ENCODE measurements at regions not wholly inside any gene's neighbourhood (a gene's known extent, or its start where the extent isn't known, plus 50 kb on each side); places are given as distances from the start of the nearest gene placed in this dataset.

DNA sequence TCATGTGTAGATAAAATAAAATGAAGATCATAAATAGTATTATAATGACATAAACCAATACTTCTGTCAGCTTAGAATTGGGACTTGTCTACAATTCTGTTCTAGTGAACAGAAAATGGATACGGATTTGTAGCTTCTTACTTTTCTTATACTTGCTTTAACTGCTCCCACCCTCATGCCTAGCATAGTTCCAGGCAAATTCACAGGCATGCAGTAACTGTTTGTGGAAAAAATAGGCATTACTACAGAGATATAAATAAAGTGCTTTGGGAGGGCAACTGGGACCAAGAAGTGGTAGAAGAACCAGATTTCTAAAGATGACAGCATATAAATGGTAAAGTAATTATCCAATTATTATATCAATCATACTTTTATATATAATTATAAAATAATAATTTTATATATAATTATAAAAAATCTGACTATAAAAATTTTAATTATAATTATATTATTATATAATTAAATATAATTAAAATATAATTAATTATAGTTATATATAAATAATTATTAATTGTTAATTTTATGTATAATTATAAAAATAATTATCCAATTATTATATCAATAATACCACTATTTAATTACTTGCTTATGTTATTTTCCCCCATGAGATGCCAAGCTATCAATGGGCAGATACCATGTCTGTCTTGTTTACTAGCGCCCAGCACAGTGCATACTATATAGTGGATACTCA is 144.1 kb downstream of the NOC3L start:
- intact Hi-C loops (cut with DNase I, micrococcal nuclease): no loop called here
- no peaks in the 10 kb centered on the region for H3K36me3 ChIP-seq (ENCODE audit: low read depth)
- no peaks in the 10 kb centered on the region for H3K4me1 ChIP-seq (ENCODE audit: low read depth)
- DNase-seq: no peak
- no peak overlapping the region for H3K4me3 ChIP-seq
- no peak for ATAC-seq
- H3K9me3 ChIP-seq: no peaks in the 10 kb centered on the region
- TF ChIP-seq CTCF (IDR thresholded peaks at IDR 0.05): no peak

DNA sequence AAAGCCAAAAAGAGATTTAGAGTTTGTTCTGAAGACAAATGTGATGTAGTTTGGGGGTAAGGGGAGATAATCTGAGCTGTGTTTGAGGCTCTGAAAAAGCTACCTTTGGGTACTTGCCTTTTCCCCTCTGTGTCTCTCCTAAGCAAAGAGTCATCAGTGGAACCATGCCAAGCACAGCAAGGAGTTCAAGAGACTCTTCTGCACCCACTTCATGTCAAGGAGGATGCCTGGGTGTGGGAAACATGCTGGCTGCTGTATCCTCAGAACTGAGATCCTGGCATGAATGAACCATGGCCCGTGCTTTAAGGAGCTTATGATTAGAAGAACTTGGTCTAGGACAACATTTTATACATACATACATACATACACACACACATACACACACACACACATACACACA is 142.9 kb downstream of the NOC3L start:
- TF ChIP-seq CTCF (IDR thresholded peaks at IDR 0.05): no peak
- DNase-seq (no peak), ATAC-seq (no peak)
- no peaks in the 10 kb centered on the region for H3K4me1 ChIP-seq (ENCODE audit: low read depth)
- intact Hi-C loops (cut with DNase I, micrococcal nuclease): no loop called here
- no peaks in the 10 kb centered on the region for H3K9me3 ChIP-seq
- no peak overlapping the region for H3K4me3 ChIP-seq
- no peaks in the 10 kb centered on the region for H3K36me3 ChIP-seq (ENCODE audit: low read depth)

DNA sequence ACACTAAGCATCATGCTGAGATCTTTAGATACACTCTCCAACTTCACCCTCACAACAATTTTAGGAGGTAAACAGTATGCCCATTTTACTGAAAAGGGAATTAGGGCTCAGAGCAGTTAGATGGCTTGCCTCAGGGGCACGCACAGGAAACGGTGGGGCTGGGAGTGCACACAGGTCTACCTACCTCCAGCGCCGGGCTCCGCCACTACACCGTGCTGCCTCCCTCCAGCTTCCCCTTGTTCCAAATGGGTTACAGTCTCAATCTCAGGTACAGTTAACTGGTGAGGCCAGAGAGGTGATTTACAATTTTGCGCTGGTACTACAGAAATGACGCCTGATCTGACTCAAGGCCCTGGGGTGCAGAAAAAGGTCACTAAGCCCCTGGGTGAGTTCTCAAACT is 142.0 kb downstream of the NOC3L start:
- intact Hi-C loops (cut with DNase I, micrococcal nuclease): no loop called here
- DNase-seq: no peak
- H3K9me3 ChIP-seq: no peaks in the 10 kb centered on the region
- TF ChIP-seq CTCF (IDR thresholded peaks at IDR 0.05): no peak
- no peaks in the 10 kb centered on the region for H3K36me3 ChIP-seq (ENCODE audit: low read depth)
- no peaks in the 10 kb centered on the region for H3K4me1 ChIP-seq (ENCODE audit: low read depth)
- ATAC-seq: no peak
- H3K4me3 ChIP-seq: no peak overlapping the region

DNA sequence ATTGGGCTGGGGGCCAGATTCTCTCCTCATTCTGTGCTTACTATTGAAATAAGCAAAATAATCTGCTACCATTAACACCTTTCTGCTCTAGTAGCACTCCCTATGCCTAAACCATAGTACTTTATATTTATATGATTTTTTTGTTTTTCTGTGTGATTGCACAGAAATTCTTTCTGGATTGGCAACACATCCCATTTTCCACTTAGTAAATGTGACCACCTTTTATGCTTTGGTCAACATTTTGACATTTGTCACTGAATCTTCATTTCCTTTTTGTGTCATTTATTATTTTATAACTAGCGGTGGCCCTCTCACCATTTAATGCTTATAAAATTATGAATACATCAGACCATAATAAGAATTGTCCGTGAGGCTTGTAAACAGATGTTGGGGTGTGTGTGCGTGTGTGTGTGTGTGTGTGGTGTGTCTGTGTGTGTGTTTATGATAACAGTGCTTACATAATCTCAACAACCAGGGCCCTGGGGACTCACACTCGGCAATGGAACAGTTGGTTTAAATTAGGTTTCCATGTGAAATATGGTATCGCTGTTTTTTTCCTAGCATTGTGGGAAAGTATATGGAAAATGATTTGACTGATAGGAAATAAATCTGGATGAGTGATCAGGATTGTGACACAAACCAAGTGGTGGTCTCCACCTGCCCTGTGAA is 138.9 kb downstream of the NOC3L start:
- DNase-seq (peak in 1 of 3 donors; percentile 30), ATAC-seq (no peak)
- intact Hi-C loops (cut with DNase I, micrococcal nuclease): no loop called here
- TF ChIP-seq CTCF (IDR thresholded peaks at IDR 0.05): no peak
- no peaks in the 10 kb centered on the region for H3K36me3 ChIP-seq (ENCODE audit: low read depth)
- no peaks in the 10 kb centered on the region for H3K4me1 ChIP-seq (ENCODE audit: low read depth)
- no peak overlapping the region for H3K4me3 ChIP-seq
- H3K9me3 ChIP-seq: no peaks in the 10 kb centered on the region

DNA sequence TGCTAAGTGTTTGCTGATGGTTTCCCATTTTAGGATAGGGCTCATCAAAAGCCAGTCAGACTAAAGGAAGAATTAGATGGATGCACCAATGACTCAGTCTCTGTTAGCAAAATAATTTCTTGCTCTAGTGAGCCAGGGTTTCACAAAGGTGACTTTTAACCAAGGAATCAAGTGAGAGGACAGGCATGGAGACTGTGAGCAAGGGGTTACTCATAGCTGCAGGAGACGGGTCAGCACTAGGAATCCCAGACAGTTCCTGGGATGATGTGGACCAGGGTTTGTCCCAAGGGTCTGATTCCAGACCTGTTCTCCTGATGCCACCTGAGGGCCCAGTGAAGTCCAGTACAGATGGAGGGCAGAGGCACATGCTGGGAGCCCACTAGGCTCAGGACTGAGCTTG is 138.1 kb downstream of the NOC3L start:
- TF ChIP-seq CTCF (IDR thresholded peaks at IDR 0.05): no peak
- Histone ChIP-seq H3K9me3 (no peaks in the 10 kb centered on the region), H3K4me3 (no peak overlapping the region), H3K36me3 (ENCODE audit: low read depth) (no peaks in the 10 kb centered on the region), H3K4me1 (ENCODE audit: low read depth) (no peaks in the 10 kb centered on the region)
- ATAC-seq (no peak), DNase-seq (no peak)
- intact Hi-C loops (cut with DNase I, micrococcal nuclease): no loop called here

Measured in mucosa of descending colon (tissue), 3 donors.